Limb (tissue), 2 donors: ENCODE measurements at regions not wholly inside any gene's neighbourhood (a gene's known extent, or its start where the extent isn't known, plus 50 kb on each side); places are given as distances from the start of the nearest gene placed in this dataset.
"Not testable (repeated sequence)": the region's sequence is repeated elsewhere in the genome, so short reads cannot be mapped to it uniquely, and the experiment has no call there.

Experiments used
- DNase-seq, 2 donors: peaks; one replicate each; pipeline ENCODE4 v3.0.0-alpha.2; 2016; ENCODE audit errors: extremely low spot score in 2 of 2

DNA sequence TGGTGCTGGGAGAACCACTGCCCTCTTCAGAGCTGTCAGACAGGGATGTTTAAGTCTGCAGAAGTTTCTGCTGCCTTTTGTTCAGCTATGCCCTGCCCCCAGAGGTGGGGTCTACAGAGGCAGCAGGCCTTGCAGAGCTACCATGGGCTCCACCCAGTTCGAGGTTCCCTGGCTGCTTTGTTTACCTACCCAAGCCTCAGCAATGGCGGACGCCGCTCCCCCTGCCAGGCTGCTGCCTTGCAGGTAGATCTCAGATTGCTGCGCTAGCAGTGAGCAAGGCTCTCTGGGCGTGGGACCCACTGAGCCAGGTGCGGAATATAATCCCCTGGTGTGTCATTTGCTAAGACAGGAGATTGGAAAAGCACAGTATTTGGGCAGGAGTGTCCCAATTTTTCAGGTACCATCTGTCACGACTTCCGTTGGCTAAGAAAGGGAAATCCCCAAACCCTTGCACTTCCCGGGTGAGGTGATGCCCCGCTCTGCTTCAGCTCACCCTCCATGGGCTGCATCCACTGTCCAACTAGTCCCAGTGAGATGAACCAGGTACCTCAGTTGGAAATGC is 1415.5 kb downstream of the GRIK2 start:
- not testable (repeated sequence) for DNase-seq

DNA sequence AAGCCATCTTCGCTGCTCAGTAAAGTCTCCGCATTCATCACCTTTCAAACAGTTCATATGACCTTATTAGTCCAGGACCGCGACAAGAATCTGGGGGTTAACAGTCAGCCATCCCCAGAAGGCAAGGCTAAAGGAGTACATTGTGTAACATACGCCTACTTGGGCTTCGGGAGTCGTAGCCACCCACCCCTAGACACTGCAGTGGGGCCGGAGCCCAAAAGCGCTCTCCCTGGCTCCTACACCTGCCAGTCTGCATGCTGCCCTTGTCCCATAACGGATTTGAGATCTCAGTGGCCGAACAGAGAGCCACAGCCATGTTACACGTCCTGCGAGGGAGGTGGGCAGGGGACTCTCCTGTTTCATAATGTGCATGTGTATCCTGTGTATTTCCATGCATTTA is 1405.5 kb downstream of the GRIK2 start:
- no peak for DNase-seq

DNA sequence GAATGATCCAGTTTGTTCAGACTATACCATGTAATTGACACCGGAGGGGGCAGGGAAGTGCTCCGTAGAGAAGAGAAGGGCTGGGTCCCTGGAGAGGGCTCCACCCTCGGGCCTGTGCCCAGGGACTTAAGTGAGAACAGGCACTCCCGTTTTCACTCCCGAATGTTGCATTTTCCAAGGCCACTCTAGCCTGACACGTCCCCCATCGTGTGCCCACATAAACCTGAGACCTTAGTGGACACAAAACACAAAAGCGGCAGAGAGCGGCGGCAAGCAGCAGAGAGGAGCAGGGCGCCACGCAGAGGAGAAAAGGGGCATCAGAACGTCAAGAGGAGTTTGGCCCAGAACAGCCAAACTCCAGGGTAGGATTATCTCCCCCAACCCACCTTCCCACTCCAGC is 1405.1 kb downstream of the GRIK2 start:
- DNase-seq = peak in 1 of 2 donors; percentile 21

DNA sequence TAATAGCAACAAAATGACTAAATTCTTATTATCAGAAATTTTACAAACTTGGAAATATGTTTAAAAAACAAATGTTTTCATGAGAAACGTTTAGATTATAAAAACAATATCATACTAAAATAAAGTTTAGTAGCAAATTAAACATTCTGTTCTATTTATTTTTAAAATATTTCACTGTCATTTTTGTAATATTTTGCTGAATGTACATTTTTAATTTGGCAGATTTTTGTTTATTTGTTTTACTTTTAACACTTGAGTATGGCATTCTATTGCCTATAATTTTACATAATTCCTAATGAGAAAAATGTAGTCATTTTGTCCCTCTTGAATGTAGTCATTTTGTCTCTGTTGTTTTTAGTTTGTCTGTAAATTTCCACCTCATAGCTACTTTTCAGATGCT is 1400.2 kb downstream of the GRIK2 start:
- DNase-seq = no peak

DNA sequence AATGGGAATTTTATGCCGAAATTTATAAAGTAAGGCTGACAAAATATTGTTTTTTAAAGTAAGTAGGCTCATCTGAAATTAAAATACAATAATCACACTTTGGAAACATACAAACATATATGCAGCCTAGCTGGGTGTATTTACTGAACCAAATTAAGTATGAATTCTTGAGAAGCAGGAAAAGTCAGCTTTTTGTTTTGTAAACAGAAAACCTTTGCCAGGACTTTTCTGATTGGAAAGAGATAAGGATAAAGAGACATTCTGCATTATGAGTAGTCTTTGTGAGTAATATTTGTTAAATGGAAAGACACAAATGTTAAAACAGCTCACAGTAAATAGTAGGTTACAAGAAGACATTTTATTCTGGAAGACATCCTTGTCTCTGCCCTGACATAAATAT is 1380.8 kb downstream of the GRIK2 start:
- DNase-seq = no peak

DNA sequence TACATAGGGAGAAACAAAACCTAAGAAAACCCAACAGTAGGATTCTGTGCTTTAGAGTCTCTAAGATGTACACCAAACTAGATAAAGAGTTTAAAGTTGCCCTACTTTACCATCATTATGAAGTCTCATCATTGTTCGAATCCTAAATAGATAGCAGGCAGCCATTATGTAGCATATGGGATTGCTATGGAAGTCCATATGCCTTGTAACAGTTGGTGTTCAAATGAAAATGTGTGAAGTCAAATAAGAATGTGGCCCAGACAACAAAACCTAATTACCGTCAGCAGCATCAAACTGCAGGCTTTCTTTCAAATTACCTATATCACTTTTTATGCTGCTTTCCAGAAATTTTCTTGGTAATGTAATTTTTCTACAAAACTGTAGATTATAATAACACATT is 1380.1 kb downstream of the GRIK2 start:
- no peak for DNase-seq

DNA sequence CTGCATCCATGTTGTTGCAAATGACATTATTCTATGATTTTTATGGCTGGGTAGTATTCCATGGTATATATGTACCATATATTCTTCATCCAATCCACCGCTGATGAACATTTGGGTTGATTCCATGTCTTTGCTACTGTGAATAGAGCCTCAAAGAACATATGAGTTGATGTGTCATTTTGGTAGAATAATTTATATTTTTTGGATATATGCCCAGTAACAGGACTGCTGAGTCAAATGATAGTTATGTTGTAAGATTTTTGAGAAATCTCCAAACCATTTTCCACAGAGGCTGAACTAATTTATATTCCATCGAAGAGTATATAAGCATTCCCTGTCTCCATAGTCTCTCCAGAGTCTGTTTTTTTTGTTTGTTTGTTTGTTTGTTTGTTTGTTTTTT is 1373.5 kb downstream of the GRIK2 start:
- DNase-seq = no peak

DNA sequence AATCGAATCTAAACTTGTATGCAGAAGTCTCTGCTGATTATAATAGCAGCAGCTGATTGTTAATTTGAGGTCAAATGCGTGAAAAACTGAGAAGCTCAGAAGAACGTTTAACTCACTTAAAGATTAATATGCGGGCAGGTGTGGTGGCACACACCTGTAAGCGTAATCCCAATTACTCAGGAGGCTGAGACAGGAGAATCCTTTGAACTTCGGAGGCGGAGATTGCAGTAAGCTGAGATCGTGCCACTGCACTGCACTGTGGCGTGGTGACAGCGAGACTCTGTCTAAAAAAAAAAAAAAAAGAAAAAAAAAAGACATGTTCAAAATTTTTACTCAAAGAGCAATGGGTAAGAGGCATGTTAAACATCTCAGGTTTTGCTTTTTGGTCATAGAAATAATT is 1370.8 kb downstream of the GRIK2 start:
- no peak for DNase-seq

DNA sequence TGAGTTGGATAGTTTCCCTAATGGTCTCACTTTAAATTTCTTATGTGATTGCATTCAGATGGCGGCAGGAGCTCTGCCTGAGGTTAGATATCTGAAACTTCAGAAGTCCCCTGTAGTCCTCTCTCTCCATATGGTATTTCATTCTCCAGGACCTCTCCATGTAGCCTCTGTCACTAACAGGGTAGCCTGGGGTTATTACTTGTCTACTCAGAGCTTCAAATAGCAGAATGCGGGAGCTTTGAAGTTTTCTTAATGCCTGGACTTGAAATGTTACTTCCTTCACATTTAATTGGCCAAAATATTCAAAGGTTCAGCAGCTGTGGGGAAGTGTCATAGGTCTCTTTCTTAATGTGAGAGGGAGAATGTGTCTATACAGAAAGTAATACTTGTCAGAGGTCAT is 1370.4 kb downstream of the GRIK2 start:
- DNase-seq = no peak

DNA sequence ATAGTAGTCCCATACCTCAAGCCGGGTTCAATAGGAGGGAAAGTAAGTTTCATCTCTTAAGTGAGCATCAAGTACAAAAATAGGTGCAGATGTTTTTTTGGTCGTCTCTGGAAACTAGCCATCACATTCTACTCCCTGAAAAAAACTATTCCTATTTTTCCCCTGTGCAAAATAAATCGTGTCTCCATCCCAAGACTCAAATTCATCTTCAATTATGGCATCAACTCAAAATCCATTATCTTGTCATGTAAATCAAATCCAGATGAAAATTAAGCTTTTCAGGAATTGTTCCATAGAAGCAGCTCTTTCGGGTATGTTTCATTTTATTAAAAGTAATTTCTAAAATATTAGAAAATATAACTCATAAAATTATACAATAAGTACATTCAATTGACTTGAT is 1368.4 kb downstream of the GRIK2 start:
- no peak for DNase-seq

DNA sequence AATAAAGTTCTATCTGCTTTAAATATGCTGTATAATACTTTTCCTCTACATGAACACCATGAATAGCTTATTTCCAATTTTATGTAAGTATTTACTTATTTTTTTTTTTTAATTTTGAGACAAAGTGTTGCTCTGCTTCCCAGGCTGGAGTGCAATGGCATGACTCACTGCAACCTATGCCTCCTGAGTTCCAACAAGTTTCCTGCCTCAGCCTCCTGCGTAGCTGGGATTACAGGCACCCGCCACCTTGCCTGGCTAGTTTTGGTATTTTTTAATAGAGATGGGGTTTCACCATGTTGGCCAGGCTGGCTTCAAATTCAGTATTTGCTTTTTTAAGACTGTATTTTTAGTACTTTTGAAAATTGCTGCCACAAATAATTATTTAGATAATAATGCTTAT is 1365.9 kb downstream of the GRIK2 start:
- DNase-seq = no peak

DNA sequence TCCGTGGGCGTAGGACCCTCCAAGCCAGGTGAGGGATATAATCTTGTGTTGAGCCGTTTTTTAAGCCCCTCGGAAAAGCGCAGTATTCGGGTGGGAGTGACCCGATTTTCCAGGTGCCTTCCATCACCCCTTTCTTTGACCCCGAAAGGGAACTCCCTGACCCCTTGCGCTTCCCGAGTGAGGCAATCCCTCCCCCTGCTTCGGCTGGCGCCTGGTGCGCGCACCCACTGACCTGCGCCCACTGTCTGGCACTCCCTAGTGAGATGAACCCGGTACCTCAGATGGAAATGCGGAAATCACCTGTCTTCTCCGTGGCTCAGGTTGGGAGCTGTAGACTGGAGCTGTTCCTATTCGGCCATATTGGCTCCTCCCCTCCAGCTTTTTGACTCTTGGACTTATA is 1365.0 kb downstream of the GRIK2 start:
- not testable (repeated sequence) for DNase-seq

DNA sequence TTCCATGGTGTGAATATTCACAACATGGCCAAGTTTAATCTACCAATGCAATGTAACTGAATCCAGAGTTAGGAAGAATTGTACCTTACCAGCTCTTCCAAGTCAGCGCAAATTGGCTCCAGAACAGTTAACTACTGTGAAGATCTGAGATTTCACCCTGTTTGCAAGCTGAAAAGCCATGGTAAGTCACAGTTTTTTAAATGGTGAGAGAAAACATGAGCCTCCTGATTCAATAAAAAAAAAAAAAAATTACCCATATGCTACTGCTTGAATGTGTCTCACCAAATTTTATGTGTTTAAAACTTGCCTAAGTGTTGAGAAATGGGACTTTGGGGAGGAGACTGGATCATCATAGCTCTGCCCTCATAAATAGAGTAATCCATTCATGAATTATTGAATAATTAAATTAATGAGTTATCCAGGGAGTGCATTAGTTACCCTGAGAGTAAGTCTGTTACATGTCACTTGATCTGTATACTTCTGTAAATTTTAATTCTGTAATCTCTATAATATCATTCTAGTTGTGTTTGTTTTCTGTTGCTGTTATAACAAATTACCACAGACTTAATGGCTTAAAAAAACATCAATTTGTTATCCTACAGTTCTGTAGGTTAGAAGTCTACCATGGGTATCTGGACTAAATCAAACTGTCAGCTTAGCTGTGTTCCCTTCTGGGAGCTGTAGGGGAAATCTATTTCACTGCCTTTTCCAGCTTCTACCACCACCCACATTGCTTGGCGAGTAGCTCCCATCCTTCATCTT is 1355.9 kb downstream of the GRIK2 start:
- DNase-seq = no peak

DNA sequence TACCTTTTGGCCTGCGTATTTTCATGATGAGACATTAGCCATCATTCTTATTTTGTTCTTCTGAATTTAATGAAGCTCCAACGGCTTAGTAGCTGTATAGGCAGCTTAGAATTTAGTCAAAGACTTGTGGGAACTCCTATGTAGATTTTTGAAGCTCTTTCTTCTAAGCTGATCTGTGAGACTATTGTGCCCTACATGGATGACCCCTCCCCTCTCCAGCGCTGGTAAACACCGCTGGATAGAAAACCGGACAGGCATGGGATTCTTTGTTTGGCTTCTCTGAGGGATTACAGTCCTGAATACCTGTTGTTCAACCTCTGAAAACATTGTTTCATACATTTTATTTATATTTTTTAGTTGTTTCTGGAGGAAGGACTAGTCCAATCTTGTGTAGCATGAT is 1353.4 kb downstream of the GRIK2 start:
- DNase-seq = no peak

DNA sequence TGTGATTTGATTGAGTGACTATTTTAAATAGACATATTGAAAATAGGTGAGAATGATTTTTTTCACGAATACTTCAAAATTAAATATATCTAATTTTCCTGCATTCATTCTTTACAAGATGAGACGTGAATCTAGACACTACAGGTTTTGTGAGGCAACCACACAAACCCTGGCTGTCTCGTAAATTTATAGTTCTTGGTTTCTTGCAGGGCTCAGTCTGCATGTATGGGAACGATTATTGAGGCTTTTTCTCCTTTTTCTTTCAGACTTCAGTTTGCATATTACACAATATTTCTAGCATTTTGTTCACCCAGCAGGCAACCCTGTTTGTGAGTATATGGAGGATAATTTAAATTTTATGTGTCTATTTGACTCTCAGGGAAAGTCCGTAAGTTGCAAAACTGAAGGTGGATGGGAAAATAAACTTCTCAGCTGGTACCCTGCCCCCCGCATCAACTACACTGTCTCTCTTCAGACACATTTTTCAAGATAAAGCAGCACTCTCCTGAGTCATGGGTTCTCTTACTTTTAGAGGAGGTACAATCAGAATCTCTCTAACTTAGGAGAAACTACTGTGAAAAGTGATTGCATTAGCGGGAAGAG is 1349.3 kb downstream of the GRIK2 start:
- DNase-seq = no peak

DNA sequence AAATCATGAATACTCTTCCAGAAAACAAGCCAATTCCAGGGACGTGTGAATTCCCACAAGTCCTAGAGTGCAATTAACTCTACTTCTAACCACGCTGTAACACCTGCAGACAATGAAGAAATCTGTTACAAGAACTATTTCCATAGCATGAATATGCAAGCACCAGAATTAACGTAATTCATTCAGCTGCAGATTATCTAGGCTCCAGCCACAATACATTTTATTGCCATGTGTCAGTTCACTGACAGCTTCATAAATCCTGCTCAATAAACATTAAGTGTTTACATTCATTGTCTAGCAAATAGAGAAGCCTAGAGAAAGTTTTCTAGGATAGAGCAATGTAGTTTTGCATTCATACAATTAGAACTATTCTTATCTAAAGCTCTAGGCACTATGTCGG is 1348.5 kb downstream of the GRIK2 start:
- no peak for DNase-seq

DNA sequence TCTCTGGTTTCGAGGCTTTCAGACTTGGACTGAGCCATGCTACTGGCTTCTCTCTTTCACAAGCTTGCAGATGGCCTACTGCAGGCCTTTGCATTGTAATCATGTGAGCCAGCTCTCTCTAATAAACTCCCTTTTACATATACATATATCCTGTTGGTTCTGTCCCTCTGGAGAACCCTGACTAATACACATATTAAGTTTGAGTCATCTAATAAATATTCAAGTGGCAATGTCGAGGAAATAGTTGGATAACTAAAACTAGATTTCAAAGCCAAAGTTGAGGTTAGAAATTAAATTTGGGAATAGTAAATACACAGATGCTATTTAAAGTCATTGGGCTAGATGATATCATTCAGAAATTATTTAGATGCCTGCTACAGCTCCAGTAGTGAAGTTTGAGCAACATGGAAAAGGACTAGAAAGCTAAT is 1343.4 kb downstream of the GRIK2 start:
- no peak for DNase-seq

DNA sequence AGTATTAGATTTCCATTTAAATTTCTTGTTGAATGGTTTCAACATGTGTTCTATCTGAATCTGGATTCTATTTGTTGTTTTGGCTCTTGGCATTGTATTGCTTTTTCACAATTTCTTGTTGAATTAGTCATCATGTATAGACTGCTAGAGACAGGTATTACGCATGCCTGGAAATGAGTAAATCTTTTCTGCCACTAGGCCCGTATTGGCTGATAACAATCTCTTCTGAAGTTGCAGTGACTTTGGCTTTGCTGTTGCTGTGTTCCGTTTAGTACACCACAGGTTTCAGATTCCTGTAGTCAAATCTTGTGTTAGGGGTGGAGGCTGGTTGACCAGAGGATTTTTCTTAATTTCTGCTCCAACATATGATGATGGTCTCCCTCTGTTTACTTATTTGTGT is 1339.4 kb downstream of the GRIK2 start:
- no peak for DNase-seq

DNA sequence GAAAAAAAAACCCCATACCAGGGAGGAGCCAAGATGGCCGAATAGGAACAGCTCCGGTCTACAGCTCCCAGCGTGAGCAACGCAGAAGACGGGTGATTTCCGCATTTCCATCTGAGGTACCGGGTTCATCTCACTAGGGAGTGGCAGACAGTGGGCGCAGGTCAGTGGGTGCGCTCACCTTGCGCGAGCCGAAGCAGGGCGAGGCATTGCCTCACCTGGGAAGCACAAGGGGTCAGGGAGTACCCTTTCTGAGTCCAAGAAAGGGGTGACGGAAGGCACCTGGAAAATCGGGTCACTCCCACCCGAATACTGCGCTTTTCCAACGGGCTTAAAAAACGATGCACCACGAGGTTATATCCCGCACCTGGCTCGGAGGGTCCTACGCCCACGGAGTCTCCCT is 1328.6 kb downstream of the GRIK2 start:
- DNase-seq = not testable (repeated sequence)

DNA sequence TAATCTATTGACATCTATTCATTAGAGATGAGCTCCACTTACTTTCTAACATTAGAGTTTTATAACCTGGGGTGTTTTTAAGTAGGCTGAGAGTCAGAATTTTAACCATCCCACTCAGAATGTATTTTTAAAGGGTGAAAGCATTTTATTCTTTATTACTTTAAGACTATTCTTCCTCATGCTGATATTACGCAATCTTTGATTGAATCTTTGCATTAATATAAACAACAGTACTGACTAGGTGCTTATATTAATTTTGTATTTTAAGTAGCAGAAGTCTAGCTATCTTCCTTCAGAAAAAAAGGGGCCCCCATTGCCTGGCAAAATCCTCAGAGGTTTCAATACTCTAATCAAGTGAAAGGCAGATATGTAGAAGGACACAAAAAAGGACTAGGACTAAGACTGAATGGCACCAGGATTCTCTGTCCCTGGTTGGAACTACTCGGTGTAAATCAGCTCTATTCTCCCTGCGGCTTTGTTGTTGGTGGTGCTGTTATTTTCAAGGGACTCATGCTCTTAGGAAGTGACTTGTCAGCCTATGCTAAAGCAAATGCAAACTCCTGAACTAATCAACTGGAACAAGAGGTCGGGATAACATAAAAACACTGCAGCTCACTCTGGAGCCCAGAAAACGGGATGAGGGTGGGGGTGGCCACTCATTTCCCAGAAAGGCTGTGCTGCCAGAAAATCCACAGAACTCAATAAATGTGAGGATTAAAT is 1324.4 kb downstream of the GRIK2 start:
- no peak for DNase-seq

DNA sequence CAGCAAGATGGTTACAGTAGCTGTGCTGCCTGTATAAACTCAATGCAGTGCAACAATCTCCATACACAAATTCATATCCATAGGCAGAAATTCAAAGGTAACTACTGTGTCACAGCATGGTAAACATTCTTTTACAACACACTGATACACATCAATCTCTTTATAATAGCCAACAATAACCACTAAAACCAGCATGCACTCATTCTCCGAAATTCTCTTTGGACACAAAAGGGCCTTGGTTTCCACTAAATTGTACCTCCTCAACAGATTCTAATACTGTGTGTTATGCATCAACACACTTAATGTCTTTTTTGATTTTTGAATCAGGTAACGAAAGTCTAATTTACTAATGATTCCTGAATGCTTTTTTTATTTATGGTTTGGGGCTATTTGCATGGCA is 1323.7 kb downstream of the GRIK2 start:
- DNase-seq = no peak

DNA sequence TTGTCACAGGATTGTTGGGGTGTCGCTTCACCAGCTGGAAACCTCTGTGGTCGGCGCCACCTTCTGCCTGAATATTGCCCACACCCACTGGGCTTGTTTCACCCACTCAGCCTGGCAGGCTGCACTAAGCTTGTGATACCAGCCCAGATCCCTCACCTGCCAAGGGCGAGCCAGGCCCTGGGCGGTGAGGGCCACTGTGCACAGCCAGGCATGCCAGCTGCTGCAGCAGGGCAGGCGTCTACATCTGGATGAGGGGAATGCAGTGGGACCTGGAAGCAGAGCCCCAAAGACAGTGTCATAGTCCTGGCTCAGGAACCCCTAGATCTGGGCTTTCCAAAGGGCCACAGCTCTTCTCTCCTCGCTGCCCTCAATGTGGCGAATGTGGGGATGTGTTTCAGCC is 1307.5 kb downstream of the GRIK2 start:
- DNase-seq = no peak
